NCI-H128 (cell line): ENCODE measurements at regions not wholly inside any gene's neighbourhood (a gene's known extent, or its start where the extent isn't known, plus 50 kb on each side); places are given as distances from the start of the nearest gene placed in this dataset.

Source experiments
- DNase-seq: peaks from one replicate; lab custom pipeline; 2025; ENCODE audit not compliant: unreplicated experiment; lab: John Stamatoyannopoulos, UW

- no peak for DNase-seq
Observed at GRCh38 chr7:81370822-81371221, 399.0 kb downstream of the HGF start.

DNA sequence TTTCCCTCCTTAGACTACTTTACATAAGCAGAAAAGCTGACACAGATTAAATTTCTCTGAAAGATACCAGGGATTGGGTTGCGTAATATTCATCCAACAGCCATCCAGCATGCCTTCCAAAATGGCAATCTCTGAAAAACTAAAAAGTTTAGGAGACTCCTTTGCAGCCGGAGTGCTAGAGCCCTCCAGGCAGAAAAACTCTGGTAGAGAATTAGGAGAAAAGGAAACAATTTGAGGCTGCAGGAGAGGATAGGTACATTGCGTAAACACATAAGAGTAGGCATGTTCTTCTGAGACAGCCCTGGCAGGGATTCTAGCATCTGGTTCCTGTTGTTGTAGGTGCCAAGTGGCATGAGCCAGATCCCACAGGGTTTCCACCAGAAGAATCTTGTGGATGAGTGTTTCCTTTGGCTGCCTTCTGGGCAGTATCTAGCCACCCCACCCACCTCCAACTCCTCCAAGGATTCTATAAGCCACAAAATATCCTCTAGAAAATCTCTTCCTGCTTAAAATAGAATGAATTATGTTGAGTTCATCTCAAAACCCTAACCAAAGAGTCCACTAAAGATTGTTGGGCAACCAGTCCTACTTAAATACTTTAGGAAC lies 402.4 kb downstream of the HGF start:
- no peak for DNase-seq

DNA sequence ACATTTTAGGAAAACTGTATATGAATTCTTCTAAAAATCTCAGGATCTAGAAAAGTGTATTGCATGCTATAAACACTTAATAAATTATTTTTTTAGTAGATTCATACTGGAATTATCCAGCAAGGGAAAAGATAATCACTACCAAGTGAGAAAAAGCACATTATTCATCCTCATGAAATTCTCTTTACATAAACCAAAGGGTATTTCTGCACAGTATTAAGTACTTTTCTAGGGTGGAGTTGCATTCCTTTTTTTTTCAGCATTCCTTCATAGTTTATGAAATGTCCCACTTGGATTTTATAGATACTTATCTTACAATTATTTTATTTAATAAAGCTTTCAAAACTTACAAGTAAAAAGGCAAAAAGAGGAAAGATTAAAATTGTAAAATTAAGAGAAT lies 403.3 kb downstream of the HGF start:
- DNase-seq: no peak

DNA sequence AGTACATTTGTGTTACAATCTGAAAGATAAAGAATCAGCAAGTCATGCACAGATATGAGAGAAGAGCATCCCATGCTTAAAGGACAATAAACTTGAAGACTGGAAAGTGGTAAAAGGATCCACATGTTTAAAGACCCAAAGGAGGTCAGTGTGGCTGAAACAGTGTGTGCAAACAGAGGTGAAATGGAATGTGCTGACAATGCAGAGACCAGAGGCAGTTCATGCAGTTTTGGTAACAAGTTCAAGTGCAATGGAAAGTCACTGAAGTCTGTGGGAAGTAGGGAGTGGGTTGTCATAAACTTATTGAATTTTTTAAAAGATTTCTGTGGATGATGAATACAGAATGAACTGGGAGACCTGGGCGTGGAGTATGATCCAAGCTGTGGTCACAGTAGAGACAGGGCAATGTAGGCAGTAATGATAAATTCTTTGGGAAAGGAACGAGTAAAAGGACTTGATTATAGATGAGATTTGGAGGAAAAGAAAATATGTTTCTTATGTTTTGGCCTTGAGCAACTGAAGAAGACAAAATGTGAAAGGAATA lies 408.0 kb downstream of the HGF start:
- DNase-seq: no peak

DNA sequence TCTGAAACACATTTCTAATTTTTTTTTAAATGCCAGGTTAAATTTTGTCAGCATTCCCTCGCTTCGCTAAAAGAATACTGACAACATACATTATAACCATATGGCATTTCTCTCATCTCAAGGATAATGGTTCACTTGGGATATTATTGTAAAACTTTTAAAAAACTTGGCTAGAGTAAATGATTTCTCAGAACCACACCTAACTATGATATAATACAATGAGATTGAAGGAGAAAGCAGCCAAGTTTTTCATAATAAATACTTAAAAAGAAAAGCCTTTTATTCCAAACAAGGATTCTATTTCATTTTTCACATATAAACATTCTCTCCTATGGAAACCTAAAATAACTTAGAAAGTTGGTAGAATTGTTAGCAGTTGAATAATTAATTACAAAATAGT lies 413.9 kb downstream of the HGF start:
- no peak for DNase-seq

DNA sequence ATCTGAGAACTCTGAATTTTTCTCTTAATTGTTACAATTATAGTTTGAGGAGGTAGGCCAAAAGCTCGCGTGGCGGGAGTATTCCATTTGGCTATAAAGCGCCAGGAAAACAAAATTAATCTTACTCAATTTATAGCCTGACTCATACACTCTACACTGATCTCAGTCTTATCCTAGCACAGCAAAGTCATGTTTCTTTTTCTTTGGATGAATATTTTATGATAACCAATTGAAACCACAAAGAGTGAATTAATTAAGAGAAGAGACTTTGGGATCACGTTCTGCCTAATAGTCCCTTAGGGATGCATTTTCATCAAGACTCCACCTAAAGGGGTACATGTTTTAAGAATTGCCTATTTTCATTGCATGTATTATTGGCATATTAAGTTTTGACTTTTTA lies 420.8 kb downstream of the HGF start:
- DNase-seq: no peak

DNA sequence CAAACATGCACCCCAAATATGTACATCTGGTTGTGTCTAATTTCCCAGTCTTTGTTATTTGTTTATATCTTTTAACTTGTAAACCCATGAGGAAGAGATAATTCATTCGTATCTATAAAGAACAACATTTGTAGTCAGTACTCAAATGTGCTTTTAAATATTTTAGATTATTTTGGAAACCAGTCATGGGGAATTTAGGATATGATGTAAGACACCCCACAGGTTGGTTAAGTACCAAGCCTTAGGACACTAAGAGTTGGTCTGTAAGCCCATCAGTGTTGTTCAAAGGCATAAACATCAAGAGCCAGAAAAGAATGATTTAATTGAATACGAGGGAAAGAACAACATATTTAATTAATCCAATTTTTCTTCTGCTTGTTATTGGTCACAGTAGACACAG lies 421.1 kb upstream of the SEMA3C start:
- DNase-seq: no peak

GRCh38 chr7:81333536-81333935 lies 414.7 kb upstream of the SEMA3C start:
- DNase-seq: no peak

GRCh38 chr7:81333004-81333403 lies 414.2 kb upstream of the SEMA3C start:
- no peak for DNase-seq

DNA sequence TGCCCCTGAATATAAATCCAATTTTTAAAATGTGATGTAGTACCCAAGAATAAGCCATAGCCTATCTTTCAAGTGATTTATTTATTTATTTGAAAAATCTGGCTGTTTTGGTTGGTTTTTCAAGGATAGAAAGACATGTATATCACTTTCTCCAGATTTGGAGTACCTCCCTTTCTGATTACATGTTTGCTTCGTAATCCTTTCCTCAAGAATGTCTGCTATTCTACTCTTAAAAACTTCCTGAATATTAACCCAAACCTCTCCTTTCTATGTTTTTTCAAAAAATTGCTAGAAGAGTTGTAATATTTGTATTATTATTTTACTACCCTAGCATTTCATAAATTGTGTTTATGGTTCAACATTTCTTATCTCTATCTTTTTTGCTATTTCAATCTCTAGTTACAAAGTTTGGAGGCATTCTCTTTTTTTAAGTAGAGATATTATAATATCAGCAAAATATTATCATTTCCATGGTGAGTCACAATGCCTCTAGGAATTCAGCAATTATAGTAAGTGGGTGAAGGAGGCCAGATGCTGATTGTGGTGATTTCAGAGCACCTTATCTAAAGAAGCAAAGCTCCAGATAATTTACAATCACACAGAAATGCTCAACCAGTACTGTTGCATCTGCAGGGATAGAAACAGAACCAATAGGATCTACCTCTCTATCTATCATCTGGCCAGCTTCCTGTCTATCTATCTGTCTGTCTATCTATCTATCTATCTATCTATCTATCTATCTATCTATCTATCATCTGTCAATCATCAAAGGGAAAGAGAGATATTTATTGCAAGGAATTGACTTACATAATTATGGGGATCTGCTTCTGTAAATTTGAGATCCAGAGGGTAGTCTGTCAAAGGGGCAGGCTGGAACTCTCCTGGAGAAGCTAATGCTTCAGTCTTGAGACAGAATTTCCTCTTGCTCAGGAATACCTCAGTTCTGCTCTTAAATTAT lies 412.5 kb upstream of the SEMA3C start:
- DNase-seq: no peak

DNA sequence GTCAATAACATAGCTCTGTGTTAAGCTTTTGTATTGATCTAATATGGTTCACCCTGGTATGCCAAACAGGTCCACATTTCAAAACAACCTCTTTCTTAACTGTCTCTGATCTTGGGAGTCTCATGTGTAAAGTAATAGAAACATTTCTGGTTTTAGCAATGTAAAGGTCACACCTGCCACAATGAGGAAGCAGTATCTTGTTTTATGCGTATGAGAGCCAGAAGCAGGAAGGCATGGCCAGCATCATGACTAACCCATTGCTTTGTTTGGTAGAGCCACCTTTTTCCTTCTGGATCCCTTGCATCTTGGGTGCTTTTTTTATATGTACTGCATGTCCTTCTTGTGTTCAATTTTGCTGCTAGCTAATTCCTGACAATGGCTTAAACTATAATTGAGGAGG lies 411.3 kb upstream of the SEMA3C start:
- no peak for DNase-seq

DNA sequence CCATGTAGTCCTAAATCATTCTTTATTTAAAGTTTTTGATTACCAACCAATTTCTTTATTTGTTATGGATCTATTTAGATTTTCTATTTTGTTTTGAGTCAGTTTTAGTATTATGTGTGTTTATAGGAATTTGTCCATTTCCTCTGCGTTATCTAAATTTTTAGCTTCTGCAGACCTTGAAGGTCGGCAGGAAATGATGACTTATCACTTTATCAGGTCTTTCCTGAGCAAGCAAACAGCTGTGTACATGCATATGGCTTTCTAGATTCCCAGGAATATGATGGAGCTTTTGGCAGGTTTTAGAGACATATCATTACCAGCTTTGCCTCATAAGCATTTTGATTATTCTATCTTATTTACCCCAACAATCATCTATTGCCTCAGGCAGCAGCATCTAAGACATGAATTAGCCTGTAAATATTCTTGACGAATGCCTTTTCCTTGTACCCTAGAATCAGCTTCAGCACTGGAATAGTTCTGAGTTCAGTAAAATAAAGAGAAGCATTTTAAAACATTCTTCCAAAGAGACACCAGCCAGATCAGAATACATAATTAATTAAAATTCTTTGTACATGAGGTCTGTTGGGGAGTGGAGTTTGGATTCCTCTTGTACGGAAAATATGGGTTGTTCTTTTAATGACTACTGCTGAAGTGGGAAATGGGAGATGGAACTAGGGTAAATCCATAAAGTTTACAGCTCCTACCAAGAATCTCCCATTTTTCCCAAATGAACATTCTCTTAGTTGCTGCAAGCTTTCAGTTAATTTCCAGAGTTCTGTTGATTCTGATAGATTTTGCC lies 408.8 kb upstream of the SEMA3C start:
- no peak for DNase-seq

- DNase-seq: no peak
Observed at GRCh38 chr7:81321949-81322348, 403.1 kb upstream of the SEMA3C start.

DNA sequence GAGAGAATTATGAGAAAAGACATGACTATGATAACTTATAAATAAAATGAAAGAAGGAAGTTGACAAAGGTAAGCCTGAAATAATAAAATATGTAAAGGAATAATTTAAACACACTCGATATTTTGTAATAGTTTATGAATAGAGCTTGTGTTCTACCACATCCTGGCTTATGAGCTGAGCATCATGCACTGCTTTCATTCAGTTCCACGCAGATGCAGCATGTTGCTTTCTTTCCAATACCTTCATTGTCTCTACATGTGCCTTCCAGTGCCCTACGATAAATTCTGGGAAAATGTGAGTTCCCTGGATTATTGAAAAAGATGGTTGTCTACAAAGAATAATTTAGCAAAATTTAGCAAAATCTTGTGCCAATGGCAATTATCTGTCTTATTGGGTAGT lies 398.9 kb upstream of the SEMA3C start:
- no peak for DNase-seq

- no peak for DNase-seq
Observed at GRCh38 chr7:81308643-81309322, 389.9 kb upstream of the SEMA3C start.

DNA sequence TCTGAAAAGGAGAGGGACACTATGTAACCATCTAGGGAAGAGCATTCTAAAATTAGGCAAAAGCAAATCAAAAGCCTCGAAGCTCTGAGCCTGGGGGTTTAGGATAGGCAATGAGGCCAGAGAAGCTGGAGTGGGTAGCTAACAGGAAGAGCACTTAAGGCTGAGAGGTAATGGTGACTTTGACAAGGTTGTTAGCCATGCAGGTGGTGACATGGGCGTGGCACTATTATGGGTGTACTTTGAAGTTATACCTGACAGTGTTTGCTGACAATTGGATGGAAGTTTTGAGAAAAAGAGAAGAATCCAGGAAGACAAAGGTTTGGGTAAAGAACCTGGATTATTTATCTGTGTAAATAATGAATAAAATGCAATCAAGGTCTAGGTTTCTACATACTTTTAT lies 383.0 kb upstream of the SEMA3C start:
- DNase-seq: no peak

GRCh38 chr7:81300753-81301152 lies 381.9 kb upstream of the SEMA3C start:
- no peak for DNase-seq

- no peak for DNase-seq
Observed at GRCh38 chr7:81299711-81300110, 380.9 kb upstream of the SEMA3C start.

- DNase-seq: no peak
Observed at GRCh38 chr7:81298951-81299666, 380.3 kb upstream of the SEMA3C start.

GRCh38 chr7:81297317-81297716 lies 378.5 kb upstream of the SEMA3C start:
- no peak for DNase-seq
